Dermis blood vessel endothelial cell (primary cell): ENCODE measurements at regions not wholly inside any gene's neighbourhood (a gene's known extent, or its start where the extent isn't known, plus 50 kb on each side); places are given as distances from the start of the nearest gene placed in this dataset.
"Not testable (repeated sequence)": the region's sequence is repeated elsewhere in the genome, so short reads cannot be mapped to it uniquely, and the experiment has no call there.

ENCODE experiments used
- DNase-seq: peaks from one replicate; pipeline ENCODE4 v3.0.0; 2010

DNA sequence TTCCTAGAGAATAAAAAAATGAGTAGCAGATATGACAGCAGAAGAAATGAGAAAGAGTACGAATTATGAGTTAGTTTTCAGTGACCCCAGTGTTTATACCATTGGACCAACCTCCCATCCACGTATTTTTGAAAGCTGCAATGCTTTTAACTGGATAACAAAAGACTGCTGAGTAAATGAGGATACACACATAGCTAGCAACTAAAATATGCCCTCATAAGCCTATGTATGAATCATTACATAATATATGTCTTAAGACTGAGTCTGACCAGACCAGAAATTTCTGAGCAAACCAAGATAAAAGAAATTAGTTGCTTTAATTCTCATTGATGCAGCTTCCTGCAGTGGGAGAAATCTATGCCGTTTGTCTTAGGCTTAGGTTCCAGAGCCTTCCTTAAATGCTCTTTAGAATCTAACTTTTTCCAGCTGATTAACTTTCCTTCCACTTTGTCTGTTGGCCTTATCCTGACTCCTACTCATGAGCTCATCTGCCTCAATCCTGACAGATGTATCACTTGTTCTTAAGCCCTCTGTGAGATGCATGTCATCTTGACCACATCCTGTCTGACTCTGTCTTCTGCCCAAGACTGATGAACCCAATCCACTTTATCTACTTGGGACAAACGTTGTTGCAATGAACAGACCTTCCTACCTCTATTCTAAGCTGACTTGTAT lies 301.4 kb upstream of the AADAT start:
- no peak for DNase-seq

DNA sequence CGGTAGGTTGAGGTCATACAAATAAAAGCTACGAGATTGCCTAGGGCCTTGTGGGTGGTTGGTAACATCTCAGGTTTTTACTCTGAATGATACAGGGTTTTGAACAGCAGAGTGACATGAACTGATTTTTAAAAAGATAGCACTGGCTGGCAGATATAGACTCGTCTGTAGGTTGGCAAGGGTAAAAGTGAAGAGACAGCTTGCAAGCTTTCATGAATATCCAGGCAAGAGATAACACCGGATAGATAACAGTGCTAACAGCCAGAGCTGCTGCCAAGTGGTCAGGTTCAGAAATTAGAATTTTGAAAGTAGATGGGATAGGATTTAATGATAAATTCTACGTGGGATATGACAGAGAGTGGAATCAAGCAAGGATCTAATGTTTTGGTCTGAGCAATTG lies 299.7 kb upstream of the AADAT start:
- DNase-seq: no peak

DNA sequence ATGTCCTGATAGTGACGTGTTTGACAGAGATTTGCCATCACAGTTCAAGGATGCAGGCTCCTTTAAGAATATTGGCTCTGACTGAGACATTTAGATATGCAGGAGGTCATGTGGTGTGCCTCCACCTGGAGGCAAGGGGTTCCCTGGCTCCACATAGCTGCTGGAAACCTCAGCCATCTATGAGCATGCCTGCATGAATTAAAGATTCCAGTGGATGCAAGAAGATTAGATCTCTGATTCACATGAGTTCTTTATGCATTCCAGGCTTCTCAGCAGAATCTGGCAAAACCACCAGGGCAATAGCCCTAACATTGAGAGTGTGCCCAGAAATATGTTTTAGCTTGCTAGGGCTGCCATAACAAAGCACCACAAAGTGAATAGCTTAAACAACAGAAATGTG lies 298.5 kb upstream of the AADAT start:
- no peak for DNase-seq

DNA sequence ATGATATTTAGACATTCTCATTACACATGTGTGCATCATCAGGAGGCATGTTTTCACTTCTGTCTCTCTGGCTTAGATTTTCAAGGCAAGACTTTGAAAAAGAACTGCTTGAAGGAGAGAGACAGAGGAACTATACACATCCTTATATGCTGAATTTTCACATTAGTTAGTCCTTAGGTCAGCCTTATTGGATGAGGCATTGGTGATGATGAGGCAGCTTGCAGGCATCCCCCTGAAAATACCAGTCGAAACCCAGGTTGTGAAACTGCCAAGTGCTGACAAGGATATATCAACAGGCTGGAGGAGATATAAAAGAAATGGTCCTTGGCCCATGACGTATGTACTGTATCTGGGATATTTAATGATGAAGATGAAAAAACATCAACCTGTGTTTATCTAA lies 297.2 kb upstream of the AADAT start:
- DNase-seq: no peak

DNA sequence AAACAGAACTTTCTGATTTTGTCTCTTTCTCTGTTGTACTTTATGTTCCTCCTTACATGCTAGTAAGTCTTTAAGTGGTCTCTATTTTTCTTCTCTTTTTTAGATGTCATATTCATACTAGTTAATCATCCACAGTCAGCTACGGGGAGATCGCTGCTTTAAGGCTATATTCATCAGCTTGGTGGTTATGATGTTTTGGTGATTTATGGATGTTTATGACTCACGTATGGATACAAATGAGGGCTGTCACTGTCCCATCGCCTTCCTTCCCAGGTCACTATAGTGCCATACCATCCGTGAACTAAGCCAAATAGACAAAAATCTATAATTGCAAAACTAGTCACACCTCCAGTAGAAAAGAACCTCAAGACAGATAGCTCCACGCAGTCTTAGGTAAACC lies 296.8 kb upstream of the AADAT start:
- DNase-seq: no peak

DNA sequence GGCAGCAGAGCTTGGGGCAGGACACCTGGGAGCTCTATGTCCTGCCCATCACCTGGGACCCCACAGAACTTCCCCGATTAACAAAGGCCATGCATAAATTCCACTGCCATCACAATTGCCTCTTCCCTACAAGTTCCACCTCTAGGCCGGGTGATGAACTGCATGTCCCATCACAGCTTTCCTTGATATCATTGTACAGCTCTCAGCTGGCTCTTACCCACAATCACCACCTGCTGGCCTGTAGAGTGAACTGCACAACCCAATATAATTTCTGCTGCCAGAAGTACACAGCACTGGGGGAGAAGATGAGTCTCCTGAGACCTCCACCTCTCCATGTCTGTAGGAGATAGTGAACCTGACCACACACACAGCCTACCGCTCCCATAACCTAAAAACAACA lies 285.0 kb upstream of the AADAT start:
- no peak for DNase-seq

DNA sequence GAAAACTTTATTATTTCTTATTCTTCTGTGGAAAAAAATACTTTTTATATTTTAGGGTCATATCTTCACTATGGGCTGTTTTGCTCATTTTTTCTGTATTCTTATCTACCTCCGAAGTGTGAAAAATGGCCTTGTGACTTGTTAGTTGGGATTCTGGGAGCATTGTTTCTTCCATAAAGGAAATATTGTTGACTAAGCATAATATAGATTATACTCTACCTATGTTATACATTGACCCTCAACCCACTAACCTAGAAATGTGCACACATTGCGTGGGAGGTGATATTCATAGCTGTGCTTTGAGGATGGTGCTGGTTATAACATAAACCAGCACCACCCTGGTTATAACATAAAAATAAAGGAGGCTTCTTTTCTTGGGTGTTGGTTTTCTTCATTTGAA lies 259.2 kb upstream of the AADAT start:
- DNase-seq: no peak

DNA sequence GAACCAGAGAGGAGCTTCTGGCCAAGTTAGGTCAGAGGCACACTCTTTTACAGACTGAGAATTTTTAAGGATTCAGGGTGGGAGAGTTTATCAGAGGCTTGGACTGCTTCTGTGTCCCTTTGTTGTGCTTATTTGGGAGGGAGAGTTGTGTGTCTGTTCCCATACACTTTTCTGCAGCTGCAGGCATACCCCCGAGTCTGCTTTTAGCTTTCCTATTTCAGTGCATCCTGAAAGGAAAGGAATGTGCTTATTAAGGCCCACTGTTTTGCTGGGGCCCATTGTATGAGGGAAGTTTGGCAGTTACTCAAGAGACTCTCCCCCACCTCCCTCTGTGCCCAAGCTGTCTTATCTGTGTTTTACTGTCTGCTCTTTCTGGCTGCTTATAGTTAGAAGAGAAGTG lies 257.4 kb upstream of the AADAT start:
- not testable (repeated sequence) for DNase-seq

DNA sequence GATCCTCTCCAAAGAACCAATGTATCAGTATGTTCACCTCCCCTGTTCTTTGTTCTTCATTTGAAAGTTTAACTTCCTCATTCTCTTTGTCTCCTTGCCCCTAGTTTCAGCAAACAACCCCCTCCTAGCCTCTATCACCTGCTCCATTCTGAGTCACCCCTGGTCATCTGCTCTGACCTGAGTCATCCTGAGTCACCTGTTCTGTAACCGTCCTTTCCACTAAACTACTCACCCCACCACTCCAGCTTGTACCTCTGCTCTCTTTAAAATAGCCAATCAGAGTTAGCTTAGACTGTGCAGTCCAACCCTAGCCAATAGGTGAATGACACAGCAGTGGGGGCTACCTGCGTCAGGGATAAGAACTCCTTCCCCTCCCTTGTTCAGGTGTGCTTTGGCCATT lies 249.8 kb upstream of the AADAT start:
- DNase-seq: no peak

DNA sequence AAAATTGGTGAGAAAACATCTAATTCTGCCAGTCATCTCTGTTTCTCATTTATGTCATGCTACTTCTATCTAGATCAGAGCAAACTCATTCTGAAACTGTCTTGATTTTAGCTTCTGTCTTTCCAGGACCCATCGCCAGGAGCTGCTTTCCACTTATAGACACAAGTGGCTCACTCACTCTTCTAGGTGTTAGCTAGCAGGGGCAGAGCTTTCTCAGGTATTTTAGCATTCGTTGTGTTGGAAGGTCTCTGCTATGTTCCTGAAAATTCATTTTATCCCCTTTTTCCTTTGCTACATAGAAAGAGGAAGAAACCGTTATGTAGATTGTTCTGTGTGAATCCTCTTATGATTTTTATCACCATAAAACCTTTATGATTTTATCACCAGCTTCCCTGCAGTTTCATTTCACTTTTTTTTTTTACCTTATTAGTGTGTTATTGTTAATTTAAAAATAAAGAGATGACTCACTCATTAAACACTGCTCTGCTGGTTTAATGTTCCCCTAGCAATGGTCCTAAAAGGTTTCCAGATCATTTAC lies 246.6 kb upstream of the AADAT start:
- no peak for DNase-seq

DNA sequence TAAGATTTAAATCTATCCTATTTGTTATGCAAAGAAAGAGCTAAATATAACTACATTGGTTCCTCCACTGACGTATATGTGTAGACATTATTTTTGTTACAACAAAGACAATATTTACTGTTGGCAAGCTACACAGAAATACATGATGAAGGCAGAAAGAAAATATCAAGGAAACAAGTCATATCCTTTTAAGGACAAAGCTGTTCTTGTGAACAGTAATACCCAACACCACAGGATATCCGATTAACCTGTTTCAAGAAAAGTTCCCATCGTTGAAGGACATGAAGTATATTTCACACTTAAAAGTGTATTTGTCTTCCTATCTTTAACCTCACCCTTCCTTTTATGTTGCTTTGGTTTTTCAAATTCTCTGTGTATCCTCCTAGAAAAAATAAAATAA lies 235.8 kb upstream of the AADAT start:
- DNase-seq: no peak

DNA sequence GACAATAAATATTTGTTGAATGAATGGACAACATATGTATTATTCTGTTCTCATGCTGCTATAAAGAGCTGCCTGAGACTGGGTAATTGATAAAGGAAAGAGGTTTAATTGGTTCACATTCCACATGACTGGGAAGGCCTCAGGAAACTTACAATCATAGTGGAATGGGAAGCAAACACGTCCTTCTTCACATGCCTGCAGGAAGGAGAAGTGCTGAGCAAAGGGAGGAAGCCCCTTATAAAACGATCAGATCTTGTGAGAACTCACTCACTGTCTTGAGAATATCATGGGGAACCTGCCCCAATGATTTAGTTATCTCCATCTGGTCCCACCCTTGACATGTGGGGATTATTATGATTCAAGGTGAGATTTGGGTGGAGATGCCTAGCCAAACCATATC lies 233.9 kb upstream of the AADAT start:
- DNase-seq: no peak

DNA sequence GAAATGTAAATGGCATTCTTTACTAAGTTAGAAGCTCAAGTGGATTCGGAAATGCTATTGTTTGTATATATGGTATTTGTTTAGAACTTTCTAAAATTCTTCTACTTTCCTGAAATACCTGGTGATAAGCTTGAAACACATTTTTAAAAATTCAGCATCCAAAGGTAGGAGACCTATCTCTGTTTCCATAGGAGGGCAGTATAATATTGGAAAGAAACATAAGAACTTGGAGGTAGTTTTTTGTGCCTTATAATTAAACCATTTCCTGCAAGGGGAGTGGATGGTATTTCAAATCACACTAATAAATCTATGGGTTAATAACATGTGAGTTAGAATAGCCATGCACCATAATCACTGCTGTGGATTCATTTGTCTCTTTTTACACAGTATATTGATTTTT lies 217.4 kb upstream of the AADAT start:
- DNase-seq: no peak

DNA sequence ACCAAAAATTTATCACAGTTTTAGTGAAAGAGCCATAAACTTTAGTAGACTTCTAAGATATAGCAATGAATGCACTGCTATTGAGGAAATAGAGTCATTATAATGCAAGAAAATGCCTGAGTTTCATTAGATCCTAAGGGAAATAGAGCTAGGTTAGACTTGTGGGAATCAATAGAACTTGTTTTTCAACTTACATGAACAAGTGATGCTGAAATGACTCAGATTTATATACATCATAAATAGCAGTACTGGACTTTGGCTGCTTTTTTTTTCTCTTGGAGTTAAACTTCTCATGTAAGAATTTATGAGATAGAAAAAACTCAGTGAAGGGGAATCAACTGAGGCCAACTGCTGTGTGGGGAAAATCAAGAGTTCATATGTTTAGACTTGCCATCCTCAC lies 216.5 kb upstream of the AADAT start:
- DNase-seq: no peak

DNA sequence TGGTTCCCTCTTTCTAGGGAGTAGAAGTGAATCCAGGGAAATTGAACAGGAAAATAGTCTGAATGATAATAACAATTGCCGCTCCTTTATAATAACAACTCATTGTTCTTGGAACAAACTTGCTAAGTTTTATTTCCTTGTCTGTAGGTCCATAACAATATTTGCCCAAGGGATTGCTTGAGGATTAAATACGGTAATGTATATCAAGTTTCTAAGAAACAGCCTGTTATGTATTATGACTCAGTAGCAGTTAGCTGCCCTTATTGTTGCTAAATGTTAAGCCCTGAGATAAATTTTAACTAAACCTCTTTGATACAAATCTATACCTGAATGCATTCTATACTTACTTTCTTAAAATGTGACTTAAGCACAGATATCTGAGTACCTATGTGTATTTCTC lies 215.9 kb upstream of the AADAT start:
- DNase-seq: no peak

DNA sequence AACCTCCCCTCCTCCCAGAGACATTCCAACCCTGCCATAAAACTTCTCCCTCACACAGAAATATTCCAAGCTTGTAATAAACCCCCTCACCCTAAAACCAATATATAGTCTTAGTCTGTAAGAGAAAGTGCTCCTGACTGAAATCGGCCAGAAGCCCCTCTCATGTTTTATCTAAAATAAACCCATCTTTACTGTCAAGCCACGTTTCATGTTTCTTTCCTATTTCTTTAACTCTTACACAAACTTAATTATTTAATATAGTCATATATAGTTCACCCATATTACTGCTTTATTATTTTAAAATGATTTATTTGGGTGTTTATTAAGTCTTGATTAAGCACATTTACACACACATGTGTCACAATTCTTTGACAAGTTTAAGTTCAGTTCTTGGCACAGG lies 191.3 kb upstream of the AADAT start:
- no peak for DNase-seq

DNA sequence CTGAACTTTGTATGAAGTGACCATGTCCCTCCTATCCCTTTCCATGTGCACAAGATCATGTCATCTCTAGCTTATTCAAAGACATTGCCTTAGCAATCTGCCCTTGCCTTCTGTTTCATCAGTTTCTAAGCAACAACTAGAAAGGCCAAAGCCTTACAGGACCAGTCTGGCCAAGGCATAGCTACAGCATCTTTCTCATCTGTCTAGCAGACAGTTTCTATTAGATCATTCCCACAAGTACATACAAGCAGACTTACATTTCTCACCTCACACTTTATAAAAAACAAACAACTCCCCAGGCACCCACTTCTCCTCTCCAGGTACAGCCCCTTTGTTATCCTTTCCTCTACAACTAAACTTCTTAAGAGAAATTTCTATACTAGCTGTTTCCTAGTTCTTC lies 188.7 kb upstream of the AADAT start:
- DNase-seq: no peak

DNA sequence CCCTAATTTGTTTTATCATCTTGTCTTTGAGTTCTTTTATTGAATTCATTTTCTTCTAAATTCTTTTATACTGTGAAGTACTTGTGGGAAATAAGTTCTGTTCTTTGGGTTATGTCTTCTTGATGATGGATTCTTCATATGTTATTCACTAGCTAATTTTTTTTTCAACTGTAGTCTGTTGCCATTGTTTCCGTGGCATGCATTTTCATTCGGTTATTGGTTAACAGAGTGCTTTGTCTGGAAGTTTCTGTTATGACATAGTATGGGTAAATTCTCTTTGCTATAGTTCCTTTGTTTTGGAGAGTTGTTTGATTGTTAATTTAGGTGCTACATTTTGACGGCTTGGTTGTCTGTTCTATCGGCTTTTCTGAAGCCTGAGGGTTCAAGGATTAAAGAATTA lies 184.9 kb upstream of the AADAT start:
- DNase-seq: no peak

DNA sequence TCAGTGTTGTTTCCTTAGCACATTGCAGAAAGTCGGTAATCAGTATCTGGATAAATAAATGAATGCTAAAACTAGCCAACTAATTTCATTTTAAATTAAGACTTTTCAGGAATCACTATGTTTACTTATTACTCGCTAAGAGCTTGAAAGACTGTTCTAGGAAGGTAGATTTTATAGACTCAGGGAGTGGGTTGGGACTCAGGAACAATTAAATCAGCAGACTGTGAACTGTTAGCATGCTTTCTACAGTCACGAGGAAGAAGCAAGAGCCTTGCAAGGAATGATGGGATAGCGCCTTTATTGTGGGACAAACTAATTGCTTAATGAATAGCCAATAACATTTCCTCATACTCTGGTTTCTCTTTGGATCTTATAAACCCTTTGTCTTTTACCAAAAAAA lies 183.2 kb upstream of the AADAT start:
- no peak for DNase-seq

DNA sequence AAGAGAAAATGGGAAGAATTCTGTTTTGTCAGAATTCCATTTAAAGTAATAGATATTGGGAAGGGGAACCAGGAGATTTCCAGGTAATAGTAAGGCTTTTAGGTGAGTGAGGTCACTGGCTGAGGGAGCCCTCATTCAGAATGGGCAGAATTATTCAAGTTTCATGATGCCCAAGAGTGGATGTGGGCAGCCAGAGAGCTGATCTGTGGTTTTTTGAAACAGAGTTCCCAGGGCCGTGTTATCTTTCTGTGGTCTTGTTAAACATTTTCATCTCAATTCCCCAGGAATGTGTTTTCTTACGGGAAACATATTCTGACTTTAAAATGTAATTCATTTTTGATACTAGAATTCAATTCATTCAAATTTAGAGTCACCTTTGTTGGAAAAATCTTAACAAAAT lies 182.0 kb upstream of the AADAT start:
- no peak for DNase-seq

DNA sequence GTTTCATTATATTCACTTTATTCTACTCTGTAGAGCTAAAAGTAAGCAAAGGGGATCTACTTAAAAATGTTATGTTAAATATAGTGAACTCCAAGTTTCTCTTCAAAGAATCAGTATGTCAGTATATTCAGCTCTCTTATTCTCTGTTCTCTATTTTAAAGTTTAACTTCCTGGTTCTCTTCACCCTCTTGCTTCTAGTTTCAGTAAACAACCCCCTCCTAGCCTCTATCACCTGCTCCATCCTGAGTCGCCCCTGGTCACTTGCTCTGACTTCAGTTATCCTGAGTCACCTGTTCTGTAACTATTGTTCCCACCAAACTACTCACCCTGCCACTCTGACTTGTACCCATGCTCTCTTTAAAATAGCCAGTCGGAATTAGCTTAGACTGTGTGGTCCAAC lies 180.9 kb upstream of the AADAT start:
- DNase-seq: no peak

DNA sequence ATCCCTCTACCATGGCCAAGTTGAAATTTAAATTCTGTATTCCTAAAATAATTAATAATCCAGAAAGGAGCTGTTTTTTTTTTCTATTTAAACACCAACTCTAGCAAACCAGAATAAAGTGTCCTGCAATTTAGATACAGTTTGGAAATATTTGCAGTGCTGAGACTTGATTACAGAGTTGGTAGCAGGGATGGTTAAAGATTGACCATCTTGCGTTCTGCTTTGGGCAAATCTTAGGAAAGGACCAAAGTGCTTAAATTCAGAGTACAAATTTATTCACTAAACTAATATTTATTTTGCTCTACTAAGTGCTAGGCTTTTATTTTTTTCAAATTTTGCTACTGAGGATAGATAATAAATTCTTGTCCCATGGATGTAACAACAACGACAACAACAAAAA lies 180.2 kb upstream of the AADAT start:
- DNase-seq: no peak

DNA sequence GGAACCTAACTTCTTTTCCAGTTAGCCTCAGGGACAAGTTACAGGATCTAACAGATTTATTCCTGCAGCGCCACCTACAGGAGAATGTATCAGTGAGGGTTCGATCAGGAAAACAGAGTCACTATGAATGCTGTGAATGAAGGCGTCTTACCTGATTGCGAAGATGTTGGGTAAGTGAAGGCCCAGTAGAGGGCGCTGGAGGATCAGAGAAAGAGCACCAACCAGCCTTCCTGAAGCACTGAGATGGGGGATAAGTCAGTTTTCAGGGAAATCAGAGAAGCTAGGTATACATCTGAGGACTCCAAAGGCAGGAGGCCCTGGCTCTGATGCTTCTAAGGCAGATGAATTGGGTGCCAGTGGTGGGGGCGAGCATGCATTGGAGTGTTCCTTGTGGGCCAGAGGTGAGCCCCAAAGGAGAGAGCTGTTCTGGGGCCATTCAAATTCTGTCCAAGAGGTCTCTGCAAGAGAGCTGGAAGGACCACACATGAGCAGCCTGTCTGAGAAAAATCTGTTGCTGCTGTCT lies 169.9 kb upstream of the AADAT start:
- DNase-seq: peak; percentile 62

DNA sequence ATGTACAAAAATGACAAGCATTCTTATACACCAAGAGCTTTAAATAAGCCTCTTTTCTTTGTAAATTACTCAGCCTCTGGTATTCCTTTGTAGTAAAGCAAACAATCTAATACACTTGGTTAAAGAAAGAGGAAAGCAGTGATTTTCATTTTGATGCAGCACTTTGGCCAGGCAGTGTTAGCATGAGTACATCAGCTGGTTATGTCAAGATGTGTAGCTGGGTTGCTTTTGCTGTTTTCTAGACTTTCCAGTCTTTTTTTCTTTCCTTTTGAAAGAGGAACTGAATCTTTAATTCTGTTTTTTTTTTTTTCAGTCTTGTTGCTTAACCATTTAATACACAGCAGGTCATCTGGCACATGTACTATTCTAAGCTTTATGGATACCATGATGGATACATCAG lies 167.1 kb upstream of the AADAT start:
- DNase-seq: no peak

DNA sequence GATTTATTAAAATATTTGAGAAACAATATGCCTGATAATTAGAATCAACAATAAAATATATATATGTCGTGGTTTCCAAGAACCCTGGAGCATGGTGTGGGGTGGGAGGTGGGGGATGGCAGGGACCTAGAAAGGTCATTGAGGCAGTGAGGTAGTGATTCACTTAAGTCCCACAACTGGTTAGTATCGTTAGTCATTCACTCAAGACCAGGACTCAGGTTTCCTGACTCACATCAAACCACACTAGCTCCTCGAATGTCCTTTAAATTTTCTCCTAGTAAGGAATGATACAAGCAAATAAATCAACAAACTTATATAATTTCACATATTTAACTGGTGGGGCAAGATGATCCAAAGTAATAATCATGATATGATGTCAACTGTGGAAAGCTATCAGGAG lies 158.8 kb upstream of the AADAT start:
- DNase-seq: no peak
